ENCODE measurements at regions not wholly inside any gene's neighbourhood (a gene's known extent, or its start where the extent isn't known, plus 50 kb on each side); places are given as distances from the start of the nearest gene placed in this dataset.
A peak's percentile ranks its signal among the peaks of the same experiment; 100 is the strongest.

DNA sequence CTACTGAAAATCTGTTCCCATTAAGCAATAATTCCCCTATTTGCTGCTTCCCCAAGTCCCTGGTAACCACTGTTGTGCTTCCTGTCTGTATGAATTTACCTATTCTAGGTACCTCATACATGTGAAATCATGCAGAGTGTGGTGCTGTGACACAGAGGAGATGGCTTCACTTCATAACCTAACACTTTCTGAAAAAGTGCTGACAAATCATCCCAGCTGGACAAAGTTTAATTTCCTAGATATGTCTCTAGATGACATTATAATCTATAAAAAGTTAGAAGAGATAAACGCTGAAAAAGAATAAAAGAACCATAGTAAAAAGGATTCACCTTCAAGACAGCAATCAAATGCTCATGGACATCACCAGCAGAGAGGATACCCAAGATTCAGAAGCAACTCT, 277.9 kb downstream of the SKIDA1 start:
- no peak overlapping the region for H3K4me3 ChIP-seq (ENCODE audit: low read depth, low read length)
- DNase-seq (ENCODE audit: low read depth) (no peak), FAIRE-seq (no peak)
- no peaks in the 10 kb centered on the region for H3K27me3 ChIP-seq (ENCODE audit: control insufficient read depth, insufficient read depth, low read length)
- no peaks in the 10 kb centered on the region for H3K36me3 ChIP-seq (ENCODE audit: control insufficient read depth, insufficient read depth, low read length)
- TF ChIP-seq CTCF (IDR thresholded peaks at IDR 0.05; ENCODE audit: insufficient read depth, low read length, severe bottlenecking), result no peak

DNA sequence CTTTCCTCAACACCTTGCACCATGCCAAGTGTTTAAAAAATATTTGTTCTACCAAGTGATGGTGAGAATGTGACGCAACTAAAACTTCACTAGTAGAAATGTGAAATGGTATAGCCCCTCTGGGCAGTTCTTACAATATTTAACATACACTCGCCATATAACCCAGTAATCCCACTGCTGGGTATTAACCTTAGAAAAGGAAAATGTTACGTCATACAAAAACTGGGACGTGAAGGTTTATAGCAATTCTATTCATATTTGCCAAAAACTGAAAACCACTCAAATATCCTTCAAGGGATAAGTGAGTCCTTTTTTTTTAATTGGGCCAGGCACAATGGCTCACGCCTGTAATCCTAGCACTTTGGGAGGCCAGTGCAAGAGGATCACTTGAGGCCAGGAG, 279.3 kb downstream of the SKIDA1 start:
- no peaks in the 10 kb centered on the region for H3K27me3 ChIP-seq (ENCODE audit: control insufficient read depth, insufficient read depth, low read length)
- no peak overlapping the region for H3K4me3 ChIP-seq (ENCODE audit: low read depth, low read length)
- TF ChIP-seq CTCF (IDR thresholded peaks at IDR 0.05; ENCODE audit: insufficient read depth, low read length, severe bottlenecking), result no peak
- DNase-seq (ENCODE audit: low read depth) (no peak), FAIRE-seq (no peak)
- H3K36me3 ChIP-seq (ENCODE audit: control insufficient read depth, insufficient read depth, low read length), result no peaks in the 10 kb centered on the region

GRCh38 chr10:21243748-21244257, 281.7 kb downstream of the SKIDA1 start:
- TF ChIP-seq CTCF (IDR thresholded peaks at IDR 0.05; ENCODE audit: insufficient read depth, low read length, severe bottlenecking), result no peak
- no peaks in the 10 kb centered on the region for H3K36me3 ChIP-seq (ENCODE audit: control insufficient read depth, insufficient read depth, low read length)
- no peak for DNase-seq (ENCODE audit: low read depth)
- H3K27me3 ChIP-seq (ENCODE audit: control insufficient read depth, insufficient read depth, low read length), result no peaks in the 10 kb centered on the region
- no peak overlapping the region for H3K4me3 ChIP-seq (ENCODE audit: low read depth, low read length)
- FAIRE-seq, result no peak

GRCh38 chr10:21242915-21243314, 282.6 kb downstream of the SKIDA1 start:
- Histone ChIP-seq H3K4me3 (ENCODE audit: low read depth, low read length) (no peak overlapping the region), H3K27me3 (ENCODE audit: control insufficient read depth, insufficient read depth, low read length) (no peaks in the 10 kb centered on the region), H3K36me3 (ENCODE audit: control insufficient read depth, insufficient read depth, low read length) (no peaks in the 10 kb centered on the region)
- no peak for DNase-seq (ENCODE audit: low read depth)
- no peak for FAIRE-seq
- TF ChIP-seq CTCF (IDR thresholded peaks at IDR 0.05; ENCODE audit: insufficient read depth, low read length, severe bottlenecking), result no peak

DNA sequence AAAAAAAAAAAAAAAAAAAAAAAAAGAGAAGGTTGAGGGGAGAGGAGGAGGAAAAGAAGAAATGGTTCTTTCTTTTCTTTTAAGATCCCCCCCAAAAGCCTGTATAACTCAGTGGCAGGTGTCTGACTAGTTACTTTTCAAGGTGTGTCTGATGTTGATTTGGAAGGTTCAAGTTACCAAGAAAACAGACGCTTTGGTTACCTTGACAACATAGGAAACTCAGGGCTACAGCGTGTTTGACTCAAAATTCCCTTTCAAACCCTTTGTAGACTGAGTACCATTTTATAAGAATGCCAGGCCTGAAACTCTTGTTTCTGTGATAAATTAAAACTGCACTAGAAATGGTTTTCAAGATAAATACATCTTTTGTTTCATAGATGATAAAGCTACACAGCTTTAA, 286.8 kb downstream of the SKIDA1 start:
- no peak for TF ChIP-seq CTCF (IDR thresholded peaks at IDR 0.05; ENCODE audit: insufficient read depth, low read length, severe bottlenecking)
- Histone ChIP-seq H3K27me3 (ENCODE audit: control insufficient read depth, insufficient read depth, low read length) (no peaks in the 10 kb centered on the region), H3K4me3 (ENCODE audit: low read depth, low read length) (no peak overlapping the region), H3K36me3 (ENCODE audit: control insufficient read depth, insufficient read depth, low read length) (no peaks in the 10 kb centered on the region)
- FAIRE-seq (no peak), DNase-seq (ENCODE audit: low read depth) (peak; percentile 14)

- DNase-seq (ENCODE audit: low read depth) (peak; percentile 25), FAIRE-seq (no peak)
- H3K27me3 ChIP-seq (ENCODE audit: control insufficient read depth, insufficient read depth, low read length), result no peaks in the 10 kb centered on the region
- H3K36me3 ChIP-seq (ENCODE audit: control insufficient read depth, insufficient read depth, low read length), result no peaks in the 10 kb centered on the region
- TF ChIP-seq CTCF (IDR thresholded peaks at IDR 0.05; ENCODE audit: insufficient read depth, low read length, severe bottlenecking), result no peak
- H3K4me3 ChIP-seq (ENCODE audit: low read depth, low read length), result no peak overlapping the region
These were observed 287.4 kb downstream of the SKIDA1 start for GRCh38 chr10:21238044-21238443.

All from bronchial epithelial cell (primary cell).